Esophagus squamous epithelium (tissue), 4 donors: ENCODE measurements at regions not wholly inside any gene's neighbourhood (a gene's known extent, or its start where the extent isn't known, plus 50 kb on each side); places are given as distances from the start of the nearest gene placed in this dataset.

Experiments
- CTCF ChIP-seq, 6 experiments: fragments of 450-650 bp in 4 of 6; fragments of 200-600 bp in 2 of 6; sonication (generic) in 2 of 6; IDR thresholded peaks; one replicate each; pipeline ENCODE4 v1.5.1; 2016 to 2019; ENCODE audit warnings: antibody characterized with exemption in 6 of 6, mild to moderate bottlenecking in 4 of 6, moderate library complexity in 4 of 6
- POLR2A ChIP-seq, 4 donors: fragments of 450-650 bp; IDR thresholded peaks; one replicate each; pipeline ENCODE4 v1.6.1; 2017; ENCODE audit warnings: antibody characterized with exemption in 4 of 4, mild to moderate bottlenecking in 4 of 4, moderate library complexity in 3 of 4

- no peak for TF ChIP-seq POLR2A (IDR thresholded peaks at IDR 0.05)
- no peak for TF ChIP-seq CTCF (IDR thresholded peaks at IDR 0.05)
These were observed 139.1 kb downstream of the C1D start for GRCh38 chr2:67923696-67924095.
